ENCODE measurements at regions not wholly inside any gene's neighbourhood (a gene's known extent, or its start where the extent isn't known, plus 50 kb on each side); places are given as distances from the start of the nearest gene placed in this dataset.
"Not testable (repeated sequence)": the region's sequence is repeated elsewhere in the genome, so short reads cannot be mapped to it uniquely, and the experiment has no call there.

DNA sequence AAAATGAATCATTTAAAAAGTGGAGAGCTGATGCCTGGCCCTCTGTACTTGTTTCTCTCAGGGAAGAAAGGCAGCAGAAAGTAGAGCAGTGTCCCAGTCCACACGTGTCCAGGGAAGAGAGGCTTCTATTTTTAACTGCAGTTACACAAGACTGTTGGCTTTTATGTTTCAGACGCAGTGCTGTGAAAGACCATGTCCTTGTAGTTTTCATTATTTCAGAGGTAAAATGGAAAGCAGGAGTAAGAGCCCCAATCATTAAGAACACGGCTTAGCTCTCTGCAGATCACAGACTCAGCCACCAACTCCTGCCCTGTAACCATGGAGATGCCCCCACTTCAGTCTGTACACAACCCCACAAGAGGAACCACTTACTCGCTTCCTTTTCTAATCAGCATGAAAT lies 336.3 kb downstream of the DAD1 start:
- Histone ChIP-seq H3K36me3 (ENCODE audit: control insufficient read depth in 2 of 2, extremely low read depth in 1 of 2, insufficient read depth in 1 of 2, low read length in 1 of 2) (no peaks in the 10 kb centered on the region), H3K9me3 (no peaks in the 10 kb centered on the region), H3K27ac (ENCODE audit: low read length) (no peak overlapping the region), H3K27me3 (replicated peaks in 1 of 2; ENCODE audit: control insufficient read depth in 2 of 2, extremely low read depth in 1 of 2, insufficient read depth in 2 of 2, low read length in 1 of 2) (no peaks in the 10 kb centered on the region), H3K4me3 (ENCODE audit: control insufficient read depth in 1 of 2, extremely low read depth in 1 of 2, low read length in 1 of 2) (no peak overlapping the region), H3K4me1 (ENCODE audit: control insufficient read depth in 1 of 2, extremely low read depth in 1 of 2, insufficient read depth in 2 of 2, low read length in 2 of 2) (no peaks in the 10 kb centered on the region)
- H3K4me3 Mint-ChIP-seq: no peak overlapping the region
- no CpG with 5 or more reads among the region's 4 CpGs for WGBS (ENCODE audit: insufficient coverage)
- no peaks in the 10 kb centered on the region for H3K4me1 Mint-ChIP-seq
- ATAC-seq (replicated peaks in 1 of 4) (no peak), DNase-seq (no peak)
- no peaks in the 10 kb centered on the region for H3K36me3 Mint-ChIP-seq
- ChIA-PET CTCF (no interaction called here), POLR2A (no interaction called here)
- H3K27me3 Mint-ChIP-seq: no peaks in the 10 kb centered on the region
- no peaks in the 10 kb centered on the region for H3K9me3 Mint-ChIP-seq
- no peak overlapping the region for H3K27ac Mint-ChIP-seq

GRCh38 chr14:22251090-22251489 lies 337.9 kb downstream of the DAD1 start:
- H3K36me3 Mint-ChIP-seq: no peaks in the 10 kb centered on the region
- no peak overlapping the region for H3K4me3 Mint-ChIP-seq
- H3K27ac Mint-ChIP-seq: no peak overlapping the region
- ChIA-PET CTCF (no interaction called here), POLR2A (no interaction called here)
- Histone ChIP-seq H3K27me3 (replicated peaks in 1 of 2; ENCODE audit: control insufficient read depth in 2 of 2, extremely low read depth in 1 of 2, insufficient read depth in 2 of 2, low read length in 1 of 2) (no peaks in the 10 kb centered on the region), H3K4me3 (ENCODE audit: control insufficient read depth in 1 of 2, extremely low read depth in 1 of 2, low read length in 1 of 2) (no peak overlapping the region), H3K27ac (ENCODE audit: low read length) (no peak overlapping the region), H3K4me1 (ENCODE audit: control insufficient read depth in 1 of 2, extremely low read depth in 1 of 2, insufficient read depth in 2 of 2, low read length in 2 of 2) (no peaks in the 10 kb centered on the region), H3K36me3 (ENCODE audit: control insufficient read depth in 2 of 2, extremely low read depth in 1 of 2, insufficient read depth in 1 of 2, low read length in 1 of 2) (no peaks in the 10 kb centered on the region), H3K9me3 (no peaks in the 10 kb centered on the region)
- no peaks in the 10 kb centered on the region for H3K27me3 Mint-ChIP-seq
- no peaks in the 10 kb centered on the region for H3K4me1 Mint-ChIP-seq
- no peak for DNase-seq
- ATAC-seq (replicated peaks in 1 of 4): no peak
- no CpG with 5 or more reads among the region's 1 CpG for WGBS (ENCODE audit: insufficient coverage)
- H3K9me3 Mint-ChIP-seq: no peaks in the 10 kb centered on the region

DNA sequence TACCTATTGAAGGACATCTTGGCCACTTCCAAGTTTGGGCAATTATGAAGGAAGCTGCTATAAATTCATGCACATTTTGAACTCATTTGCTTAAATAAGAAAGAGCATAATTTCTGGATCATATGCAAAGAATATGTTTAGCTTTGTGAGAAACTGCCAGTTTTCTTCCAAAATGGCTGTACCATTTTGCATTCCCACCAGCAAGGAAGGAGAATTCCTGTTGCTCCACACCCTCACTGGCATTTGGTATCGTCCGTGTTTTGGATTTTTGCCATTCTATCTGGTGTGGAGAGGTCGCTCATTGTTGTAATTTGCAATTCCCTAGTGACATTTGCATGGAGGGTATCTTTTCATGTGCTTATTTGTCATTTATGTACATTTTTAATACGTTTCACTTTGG lies 339.3 kb downstream of the DAD1 start:
- DNase-seq: no peak
- Mint-ChIP-seq H3K27ac (no peak overlapping the region), H3K4me3 (no peak overlapping the region), H3K36me3 (no peaks in the 10 kb centered on the region), H3K27me3 (no peaks in the 10 kb centered on the region), H3K9me3 (no peaks in the 10 kb centered on the region), H3K4me1 (no peaks in the 10 kb centered on the region)
- no peaks in the 10 kb centered on the region for H3K9me3 ChIP-seq
- CTCF ChIA-PET: no interaction called here
- no peak for ATAC-seq (replicated peaks in 1 of 4)
- no peaks in the 10 kb centered on the region for H3K27me3 ChIP-seq (replicated peaks in 1 of 2; ENCODE audit: control insufficient read depth in 2 of 2, extremely low read depth in 1 of 2, insufficient read depth in 2 of 2, low read length in 1 of 2)
- H3K27ac ChIP-seq (ENCODE audit: low read length): no peak overlapping the region
- POLR2A ChIA-PET: no interaction called here
- H3K36me3 ChIP-seq (ENCODE audit: control insufficient read depth in 2 of 2, extremely low read depth in 1 of 2, insufficient read depth in 1 of 2, low read length in 1 of 2): no peaks in the 10 kb centered on the region
- no peak overlapping the region for H3K4me3 ChIP-seq (ENCODE audit: control insufficient read depth in 1 of 2, extremely low read depth in 1 of 2, low read length in 1 of 2)
- no peaks in the 10 kb centered on the region for H3K4me1 ChIP-seq (ENCODE audit: control insufficient read depth in 1 of 2, extremely low read depth in 1 of 2, insufficient read depth in 2 of 2, low read length in 2 of 2)
- no CpG with 5 or more reads among the region's 4 CpGs for WGBS (ENCODE audit: insufficient coverage)

GRCh38 chr14:22243971-22244581 lies 344.9 kb downstream of the DAD1 start:
- no CpG with 5 or more reads among the region's 6 CpGs for WGBS (ENCODE audit: insufficient coverage)
- CTCF ChIA-PET: no interaction called here
- no peaks in the 10 kb centered on the region for H3K36me3 Mint-ChIP-seq
- Histone ChIP-seq H3K9me3 (no peaks in the 10 kb centered on the region), H3K27ac (ENCODE audit: low read length) (no peak overlapping the region), H3K27me3 (replicated peaks in 1 of 2; ENCODE audit: control insufficient read depth in 2 of 2, extremely low read depth in 1 of 2, insufficient read depth in 2 of 2, low read length in 1 of 2) (no peaks in the 10 kb centered on the region), H3K4me1 (ENCODE audit: control insufficient read depth in 1 of 2, extremely low read depth in 1 of 2, insufficient read depth in 2 of 2, low read length in 2 of 2) (no peaks in the 10 kb centered on the region), H3K36me3 (ENCODE audit: control insufficient read depth in 2 of 2, extremely low read depth in 1 of 2, insufficient read depth in 1 of 2, low read length in 1 of 2) (no peaks in the 10 kb centered on the region), H3K4me3 (ENCODE audit: control insufficient read depth in 1 of 2, extremely low read depth in 1 of 2, low read length in 1 of 2) (no peak overlapping the region)
- no peak for DNase-seq
- no peaks in the 10 kb centered on the region for H3K4me1 Mint-ChIP-seq
- no peak for ATAC-seq (replicated peaks in 1 of 4)
- no peak overlapping the region for H3K27ac Mint-ChIP-seq
- POLR2A ChIA-PET: no interaction called here
- H3K4me3 Mint-ChIP-seq: no peak overlapping the region
- no peaks in the 10 kb centered on the region for H3K9me3 Mint-ChIP-seq
- H3K27me3 Mint-ChIP-seq: no peaks in the 10 kb centered on the region

- H3K9me3 ChIP-seq; H3K27ac ChIP-seq (ENCODE audit: low read length); H3K36me3 ChIP-seq (ENCODE audit: control insufficient read depth in 2 of 2, extremely low read depth in 1 of 2, insufficient read depth in 1 of 2, low read length in 1 of 2); H3K4me3 ChIP-seq (ENCODE audit: control insufficient read depth in 1 of 2, extremely low read depth in 1 of 2, low read length in 1 of 2); H3K27me3 ChIP-seq (replicated peaks in 1 of 2; ENCODE audit: control insufficient read depth in 2 of 2, extremely low read depth in 1 of 2, insufficient read depth in 2 of 2, low read length in 1 of 2); H3K27me3 Mint-ChIP-seq; CTCF ChIA-PET; DNase-seq; ATAC-seq (replicated peaks in 1 of 4); POLR2A ChIA-PET; H3K9me3 Mint-ChIP-seq; H3K4me1 ChIP-seq (ENCODE audit: control insufficient read depth in 1 of 2, extremely low read depth in 1 of 2, insufficient read depth in 2 of 2, low read length in 2 of 2); H3K4me3 Mint-ChIP-seq; H3K4me1 Mint-ChIP-seq; H3K36me3 Mint-ChIP-seq; H3K27ac Mint-ChIP-seq: not testable (repeated sequence)
- WGBS (ENCODE audit: insufficient coverage): no CpG with 5 or more reads among the region's 3 CpGs
These were observed 350.7 kb downstream of the DAD1 start for GRCh38 chr14:22238320-22238719.

DNA sequence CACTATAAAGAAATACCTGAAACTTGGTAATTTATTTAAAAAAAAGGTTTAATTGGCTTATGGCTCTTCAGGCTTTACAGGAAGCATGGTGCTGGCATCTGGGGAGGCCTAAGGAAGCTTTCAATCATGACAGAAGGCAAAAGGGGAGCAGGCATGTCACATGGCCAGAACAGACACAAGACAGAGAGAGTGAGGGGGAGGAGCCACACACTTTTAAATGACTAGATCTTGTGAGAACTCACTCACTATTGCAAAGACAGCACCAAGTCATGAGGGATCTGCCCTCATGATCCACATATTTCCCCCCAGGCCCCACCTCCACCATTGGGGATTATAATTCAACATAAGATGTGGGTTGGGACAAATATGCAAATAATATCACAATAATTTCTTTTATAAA lies 355.6 kb downstream of the DAD1 start:
- DNase-seq: no peak

GRCh38 chr14:22232933-22233332 lies 356.1 kb downstream of the DAD1 start:
- Mint-ChIP-seq H3K36me3 (no peaks in the 10 kb centered on the region), H3K27ac (peak overlapping the region in 1 of 2 donors; percentile 28), H3K4me1 (peaks cover 9 to 23% (median 16%) of the 10 kb centered on the region in 3 donors), H3K27me3 (no peaks in the 10 kb centered on the region), H3K9me3 (no peaks in the 10 kb centered on the region), H3K4me3 (no peak overlapping the region)
- no peak for DNase-seq
- Histone ChIP-seq H3K36me3 (ENCODE audit: control insufficient read depth in 2 of 2, extremely low read depth in 1 of 2, insufficient read depth in 1 of 2, low read length in 1 of 2) (no peaks in the 10 kb centered on the region), H3K9me3 (no peaks in the 10 kb centered on the region), H3K4me3 (ENCODE audit: control insufficient read depth in 1 of 2, extremely low read depth in 1 of 2, low read length in 1 of 2) (no peak overlapping the region), H3K27me3 (replicated peaks in 1 of 2; ENCODE audit: control insufficient read depth in 2 of 2, extremely low read depth in 1 of 2, insufficient read depth in 2 of 2, low read length in 1 of 2) (no peaks in the 10 kb centered on the region), H3K4me1 (ENCODE audit: control insufficient read depth in 1 of 2, extremely low read depth in 1 of 2, insufficient read depth in 2 of 2, low read length in 2 of 2) (peaks cover 4 to 7% of the 10 kb centered on the region in 2 experiments), H3K27ac (ENCODE audit: low read length) (no peak overlapping the region)
- CTCF ChIA-PET: no interaction called here
- no peak for ATAC-seq (replicated peaks in 1 of 4)
- WGBS (ENCODE audit: insufficient coverage): no CpG with 5 or more reads among the region's 2 CpGs
- POLR2A ChIA-PET: no interaction called here

More for the DNA sequence above, 355.6 kb downstream of the DAD1 start:
- ChIA-PET POLR2A (no interaction called here), CTCF (no interaction called here)
- Histone ChIP-seq H3K36me3 (ENCODE audit: control insufficient read depth in 2 of 2, extremely low read depth in 1 of 2, insufficient read depth in 1 of 2, low read length in 1 of 2) (no peaks in the 10 kb centered on the region), H3K4me3 (ENCODE audit: control insufficient read depth in 1 of 2, extremely low read depth in 1 of 2, low read length in 1 of 2) (no peak overlapping the region), H3K27ac (ENCODE audit: low read length) (no peak overlapping the region), H3K27me3 (replicated peaks in 1 of 2; ENCODE audit: control insufficient read depth in 2 of 2, extremely low read depth in 1 of 2, insufficient read depth in 2 of 2, low read length in 1 of 2) (no peaks in the 10 kb centered on the region), H3K4me1 (ENCODE audit: control insufficient read depth in 1 of 2, extremely low read depth in 1 of 2, insufficient read depth in 2 of 2, low read length in 2 of 2) (peaks cover 4 to 7% of the 10 kb centered on the region in 2 experiments), H3K9me3 (no peaks in the 10 kb centered on the region)
- H3K27me3 Mint-ChIP-seq: no peaks in the 10 kb centered on the region
- no peak overlapping the region for H3K27ac Mint-ChIP-seq
- peaks cover 9 to 23% (median 16%) of the 10 kb centered on the region in 3 donors for H3K4me1 Mint-ChIP-seq
- H3K36me3 Mint-ChIP-seq: no peaks in the 10 kb centered on the region
- no peak for ATAC-seq (replicated peaks in 1 of 4)
- no peaks in the 10 kb centered on the region for H3K9me3 Mint-ChIP-seq
- no peak overlapping the region for H3K4me3 Mint-ChIP-seq

Measured in T-cell (primary cell).